ENCODE measurements at regions not wholly inside any gene's neighbourhood (a gene's known extent, or its start where the extent isn't known, plus 50 kb on each side); places are given as distances from the start of the nearest gene placed in this dataset.

- no peak for DNase-seq
These were observed 256.2 kb upstream of the NFE2L3 start for GRCh38 chr7:25895792-25896171.

- no peak for DNase-seq
These were observed 254.7 kb upstream of the NFE2L3 start for GRCh38 chr7:25897261-25897782.

GRCh38 chr7:25900245-25900644, 251.8 kb upstream of the NFE2L3 start:
- no peak for DNase-seq

DNA sequence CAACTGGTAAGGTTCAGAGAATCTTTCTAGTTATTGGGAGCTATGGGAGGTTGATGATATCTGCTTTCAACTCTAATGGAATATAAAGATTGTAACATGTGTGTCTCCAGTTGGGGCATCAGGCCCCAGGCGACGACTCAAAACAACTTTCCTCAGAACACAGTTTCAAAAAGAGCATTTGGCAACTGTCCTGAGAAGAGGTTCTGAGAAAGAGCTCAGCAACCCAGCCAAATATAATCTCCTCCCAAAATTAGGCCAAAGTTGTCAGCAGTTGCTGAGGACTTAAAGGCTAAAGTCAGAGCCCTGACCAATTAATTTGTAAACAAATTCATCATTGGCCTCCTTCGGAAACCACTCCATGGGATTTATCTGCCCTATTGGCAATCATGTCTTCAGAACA, 251.1 kb upstream of the NFE2L3 start:
- no peak for DNase-seq

- no peak for DNase-seq
These were observed 250.3 kb upstream of the NFE2L3 start for GRCh38 chr7:25901658-25902057.

DNA sequence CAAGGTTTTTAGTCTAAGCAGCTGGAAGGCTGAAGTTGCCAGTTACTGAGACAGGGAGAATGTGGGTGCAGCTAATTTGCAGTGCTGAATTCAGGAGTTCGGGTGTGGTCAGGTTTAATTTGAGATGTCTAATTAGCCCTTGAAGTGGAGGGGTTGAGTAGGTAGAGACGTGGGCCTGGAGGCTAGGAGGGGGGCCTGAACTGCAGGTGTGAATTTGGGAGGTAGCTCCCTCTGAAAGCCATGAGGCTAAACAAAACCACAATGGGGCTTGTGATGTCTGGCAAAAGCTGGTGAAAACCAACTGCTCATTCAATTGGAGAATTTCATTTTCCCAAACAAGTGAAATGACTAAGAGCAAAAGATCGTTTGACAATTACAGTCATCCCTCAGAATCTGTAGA, 246.0 kb upstream of the NFE2L3 start:
- no peak for DNase-seq

- DNase-seq = no peak
These were observed 245.2 kb upstream of the NFE2L3 start for GRCh38 chr7:25906760-25907159.

DNA sequence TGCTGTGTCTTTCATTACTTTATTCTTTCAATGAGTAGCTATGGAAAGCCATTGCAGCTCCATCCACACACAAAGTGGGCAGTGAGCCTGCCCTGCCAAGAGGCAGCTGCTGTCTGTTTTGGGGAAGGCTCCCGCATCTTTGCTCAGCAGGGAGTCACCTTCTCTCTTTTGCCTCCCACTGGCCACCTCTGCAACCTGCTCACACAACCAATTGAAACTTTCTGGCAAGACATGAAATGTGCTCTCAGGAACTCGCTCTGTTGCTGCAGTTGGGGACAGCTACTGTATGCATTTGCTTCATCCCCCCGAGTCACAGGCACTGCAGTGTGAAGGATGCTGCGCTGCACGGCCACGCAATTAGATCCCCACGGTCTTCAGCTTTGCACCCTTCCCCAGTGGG, 244.8 kb upstream of the NFE2L3 start:
- no peak for DNase-seq

DNA sequence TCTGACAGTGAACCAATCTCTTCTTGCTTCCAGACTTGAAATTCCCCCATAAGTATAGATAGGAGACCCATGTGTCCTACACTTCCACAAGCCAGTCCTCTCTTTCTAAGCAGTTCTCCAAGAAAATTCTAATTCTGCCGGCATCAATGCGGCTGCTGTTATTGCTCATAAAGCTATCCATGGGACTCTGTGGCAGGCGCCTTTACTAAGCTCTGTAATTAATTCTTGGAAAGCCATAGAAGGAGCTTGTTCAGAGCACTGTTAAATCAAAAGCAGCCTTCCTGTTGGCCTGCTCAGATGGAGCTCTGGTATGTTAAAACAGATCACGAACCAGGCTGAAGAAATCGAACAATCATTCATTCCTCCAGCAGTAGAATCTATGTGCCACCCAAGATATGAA, 244.3 kb upstream of the NFE2L3 start:
- no peak for DNase-seq

GRCh38 chr7:25908154-25908949, 243.6 kb upstream of the NFE2L3 start:
- DNase-seq = no peak

- DNase-seq = no peak
These were observed 240.0 kb upstream of the NFE2L3 start for GRCh38 chr7:25911738-25912607.

GRCh38 chr7:25913598-25914224, 238.3 kb upstream of the NFE2L3 start:
- peak; percentile 8 for DNase-seq

- no peak for DNase-seq
These were observed 233.3 kb upstream of the NFE2L3 start for GRCh38 chr7:25918731-25919130.

- no peak for DNase-seq
These were observed 229.7 kb upstream of the NFE2L3 start for GRCh38 chr7:25922296-25922695.

DNA sequence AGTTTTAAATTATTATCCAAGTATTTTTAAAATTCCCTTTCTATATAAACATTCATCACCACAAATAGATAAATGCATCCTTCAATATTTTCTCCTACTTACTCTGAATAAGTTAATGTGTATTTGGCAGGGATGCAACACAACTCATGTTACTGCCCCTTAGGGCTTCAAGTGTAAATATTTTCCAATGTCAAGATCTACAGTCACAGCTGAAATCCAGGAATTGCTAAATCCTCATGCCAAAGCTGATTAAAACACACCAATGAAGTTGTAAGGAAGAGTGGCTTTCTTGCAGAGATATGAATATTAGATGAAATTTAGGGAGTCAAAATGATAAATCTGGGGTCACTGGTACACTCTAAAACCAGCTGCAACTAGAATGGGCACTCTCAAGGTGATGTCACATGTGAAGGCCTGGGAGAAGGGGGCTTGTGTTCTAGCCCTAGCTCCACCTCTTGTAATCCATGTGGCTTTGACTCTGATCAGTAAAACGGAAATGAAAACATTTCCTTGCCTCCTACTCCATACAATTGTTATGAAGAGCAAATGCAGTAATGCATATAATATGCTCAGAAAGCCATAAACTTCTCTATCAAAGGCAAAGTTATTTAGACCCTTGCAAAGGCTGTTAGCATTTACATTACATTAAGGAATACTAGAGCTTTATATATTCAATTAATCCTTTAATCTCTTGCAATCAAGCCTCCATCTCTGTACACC, 228.1 kb upstream of the NFE2L3 start:
- DNase-seq = no peak

DNA sequence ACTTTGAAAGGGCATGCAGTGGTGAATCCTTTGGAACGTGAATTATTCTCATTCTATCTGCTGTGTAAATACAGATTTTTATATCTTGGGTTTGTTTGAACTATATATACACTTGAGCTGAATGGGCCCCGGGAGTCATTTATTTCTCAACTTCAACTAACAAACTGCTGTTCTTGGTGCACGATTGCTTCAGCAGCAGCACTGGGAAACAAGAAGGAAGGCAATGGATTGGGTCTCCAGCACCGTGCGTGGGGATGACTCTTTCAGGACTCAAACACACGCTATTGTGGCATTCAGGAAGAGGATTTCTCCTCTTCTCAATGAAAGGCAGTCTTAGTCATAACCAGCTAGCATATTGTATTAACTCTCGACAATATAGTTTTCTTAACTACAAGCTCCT, 226.0 kb upstream of the NFE2L3 start:
- DNase-seq = no peak

DNA sequence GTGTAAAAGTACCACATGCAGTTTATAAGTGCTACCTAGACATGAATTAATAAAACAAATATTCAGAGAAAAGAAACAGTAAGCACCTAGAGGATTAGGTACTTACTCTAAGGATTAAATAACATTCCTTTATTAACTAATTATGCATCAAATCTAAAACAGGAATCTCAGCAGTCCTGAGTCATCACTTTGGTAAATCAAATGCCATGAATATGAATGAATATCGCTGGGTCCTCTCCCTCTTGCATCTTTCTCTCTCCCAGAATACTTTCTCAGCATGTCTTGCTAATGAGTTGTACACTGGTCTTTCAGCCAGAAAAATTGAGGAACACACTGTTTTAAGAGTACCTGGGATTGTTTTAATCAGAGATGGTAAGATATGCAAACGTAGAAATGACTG, 225.5 kb upstream of the NFE2L3 start:
- no peak for DNase-seq

GRCh38 chr7:25926891-25927625, 224.9 kb upstream of the NFE2L3 start:
- DNase-seq = no peak

DNA sequence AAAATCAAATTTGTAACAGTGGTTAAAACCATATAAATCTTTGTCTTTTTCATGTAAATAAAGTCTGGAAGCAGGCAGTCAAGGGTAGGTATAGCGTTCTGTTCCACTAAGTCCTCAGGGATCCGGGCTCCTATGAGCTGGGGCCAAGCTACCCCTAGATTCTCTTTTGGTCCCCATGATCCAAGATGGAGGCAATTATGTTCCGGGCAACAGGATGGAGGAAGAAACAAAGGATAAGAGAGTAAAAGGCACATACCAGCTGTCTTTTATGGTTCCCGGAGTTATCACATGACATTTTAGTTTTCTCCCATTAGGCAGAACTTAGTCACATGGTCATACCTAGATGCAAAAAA, 224.4 kb upstream of the NFE2L3 start:
- DNase-seq = no peak

GRCh38 chr7:25928549-25929330, 223.3 kb upstream of the NFE2L3 start:
- no peak for DNase-seq

DNA sequence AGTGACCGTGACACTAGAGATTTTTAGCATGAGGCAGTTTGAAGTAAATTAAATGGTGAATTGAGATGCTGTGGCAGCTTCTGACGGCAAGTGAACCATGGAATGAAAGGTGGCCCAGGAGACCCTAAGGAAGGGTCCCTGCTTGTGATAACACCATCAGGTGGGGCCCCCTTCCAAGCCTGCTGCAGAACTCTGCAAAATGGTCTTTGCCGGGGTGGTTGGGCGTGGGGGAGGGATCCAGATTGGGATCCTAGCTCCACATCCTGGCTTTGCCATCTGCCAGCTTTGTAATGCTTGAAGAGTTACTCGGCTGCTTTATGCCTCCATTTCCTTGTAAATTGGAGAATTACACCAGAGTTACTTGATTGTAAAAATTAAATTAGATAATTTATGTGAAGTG, 222.6 kb upstream of the NFE2L3 start:
- DNase-seq = no peak

Measured in CD4-positive, alpha-beta T cell treated with Interleukin-10 for 1 hour (primary cell).